NCI-H510A treated with DMSO at 0.1 percent for 48 hours (cell line): ENCODE measurements at regions not wholly inside any gene's neighbourhood (a gene's known extent, or its start where the extent isn't known, plus 50 kb on each side); places are given as distances from the start of the nearest gene placed in this dataset.
A peak's percentile ranks its signal among the peaks of the same experiment; 100 is the strongest.

Experiments
- DNase-seq: peaks from one replicate; lab custom pipeline; 2025; lab: John Stamatoyannopoulos, UW

- no peak for DNase-seq
Measured at GRCh38 chr3:29183346-29184087, 97.4 kb upstream of the RBMS3 start.

GRCh38 chr3:29185706-29186105 lies 95.2 kb upstream of the RBMS3 start:
- no peak for DNase-seq

- no peak for DNase-seq
Measured at GRCh38 chr3:29186131-29186599, 94.7 kb upstream of the RBMS3 start.

- no peak for DNase-seq
Measured at GRCh38 chr3:29186982-29187725, 93.7 kb upstream of the RBMS3 start.

GRCh38 chr3:29189328-29189727 lies 91.5 kb upstream of the RBMS3 start:
- no peak for DNase-seq

GRCh38 chr3:29194139-29194538 lies 86.7 kb upstream of the RBMS3 start:
- DNase-seq = no peak

GRCh38 chr3:29195056-29195455 lies 85.8 kb upstream of the RBMS3 start:
- no peak for DNase-seq

- DNase-seq = no peak
Measured at GRCh38 chr3:29201604-29202003, 79.3 kb upstream of the RBMS3 start.

- no peak for DNase-seq
Measured at GRCh38 chr3:29202378-29202777, 78.5 kb upstream of the RBMS3 start.

GRCh38 chr3:29203851-29204250 lies 77.0 kb upstream of the RBMS3 start:
- no peak for DNase-seq

- no peak for DNase-seq
Measured at GRCh38 chr3:29207427-29207826, 73.4 kb upstream of the RBMS3 start.

- no peak for DNase-seq
Measured at GRCh38 chr3:29212789-29213433, 68.0 kb upstream of the RBMS3 start.

GRCh38 chr3:29214009-29214658 lies 66.7 kb upstream of the RBMS3 start:
- DNase-seq = no peak

- DNase-seq = no peak
Measured at GRCh38 chr3:29215948-29216347, 64.9 kb upstream of the RBMS3 start.

GRCh38 chr3:29226706-29227105 lies 54.2 kb upstream of the RBMS3 start:
- peak; percentile 22 for DNase-seq

GRCh38 chr3:29227307-29227706 lies 53.6 kb upstream of the RBMS3 start:
- DNase-seq = no peak
